ENCODE measurements at regions not wholly inside any gene's neighbourhood (a gene's known extent, or its start where the extent isn't known, plus 50 kb on each side); places are given as distances from the start of the nearest gene placed in this dataset.

DNA sequence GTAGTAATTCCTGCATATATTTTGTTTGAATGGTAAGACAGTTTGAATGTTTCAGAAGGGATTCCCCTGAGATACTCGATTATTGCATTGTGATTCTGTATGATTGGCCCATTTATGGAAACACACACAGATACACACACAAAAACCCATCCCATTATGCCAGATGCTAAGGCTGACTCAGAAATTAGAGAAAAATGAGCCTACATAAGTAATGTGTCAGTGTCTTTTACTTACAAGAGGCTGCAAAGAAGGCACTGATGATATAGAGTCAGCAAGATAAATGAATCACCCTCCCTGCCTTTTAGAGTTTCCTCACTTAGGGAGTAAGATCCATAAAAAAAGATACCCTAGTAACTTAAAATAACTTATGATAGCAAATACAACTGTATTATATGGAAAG, 1481.1 kb upstream of the ACVR2A start:
- intact Hi-C loops (cut with DNase I), result no loop called here
- H3K36me3 ChIP-seq, result no peaks in the 10 kb centered on the region
- no peak overlapping the region for H3K27ac ChIP-seq
- 82 to 84% methylated on average over 1 of the region's 1 CpG for WGBS, 2 donors
- H3K9me3 ChIP-seq, result no peaks in the 10 kb centered on the region
- H3K4me1 ChIP-seq, result no peaks in the 10 kb centered on the region
- TF ChIP-seq, protein P1, sequence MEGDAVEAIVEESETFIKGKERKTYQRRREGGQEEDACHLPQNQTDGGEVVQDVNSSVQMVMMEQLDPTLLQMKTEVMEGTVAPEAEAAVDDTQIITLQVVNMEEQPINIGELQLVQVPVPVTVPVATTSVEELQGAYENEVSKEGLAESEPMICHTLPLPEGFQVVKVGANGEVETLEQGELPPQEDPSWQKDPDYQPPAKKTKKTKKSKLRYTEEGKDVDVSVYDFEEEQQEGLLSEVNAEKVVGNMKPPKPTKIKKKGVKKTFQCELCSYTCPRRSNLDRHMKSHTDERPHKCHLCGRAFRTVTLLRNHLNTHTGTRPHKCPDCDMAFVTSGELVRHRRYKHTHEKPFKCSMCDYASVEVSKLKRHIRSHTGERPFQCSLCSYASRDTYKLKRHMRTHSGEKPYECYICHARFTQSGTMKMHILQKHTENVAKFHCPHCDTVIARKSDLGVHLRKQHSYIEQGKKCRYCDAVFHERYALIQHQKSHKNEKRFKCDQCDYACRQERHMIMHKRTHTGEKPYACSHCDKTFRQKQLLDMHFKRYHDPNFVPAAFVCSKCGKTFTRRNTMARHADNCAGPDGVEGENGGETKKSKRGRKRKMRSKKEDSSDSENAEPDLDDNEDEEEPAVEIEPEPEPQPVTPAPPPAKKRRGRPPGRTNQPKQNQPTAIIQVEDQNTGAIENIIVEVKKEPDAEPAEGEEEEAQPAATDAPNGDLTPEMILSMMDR (IDR thresholded peaks at IDR 0.05), result no peak
- TF ChIP-seq POLR2A (IDR thresholded peaks at IDR 0.05), result no peak
- no peaks in the 10 kb centered on the region for H3K27me3 ChIP-seq
- no peak for DNase-seq
- H3K4me3 ChIP-seq (replicated peaks in 1 of 3), result no peak overlapping the region

- Histone ChIP-seq H3K27me3 (no peaks in the 10 kb centered on the region), H3K9me3 (no peaks in the 10 kb centered on the region), H3K4me1 (no peaks in the 10 kb centered on the region), H3K4me3 (replicated peaks in 1 of 3) (no peak overlapping the region), H3K27ac (no peak overlapping the region), H3K36me3 (no peaks in the 10 kb centered on the region)
- intact Hi-C loops (cut with DNase I), result no loop called here
- TF ChIP-seq, protein P1 (IDR thresholded peaks at IDR 0.05), result no peak
- no peak for TF ChIP-seq POLR2A (IDR thresholded peaks at IDR 0.05)
- no peak for DNase-seq
These were observed 1493.1 kb upstream of the ACVR2A start for GRCh38 chr2:146351689-146352088.

- Histone ChIP-seq H3K36me3 (no peaks in the 10 kb centered on the region), H3K4me3 (replicated peaks in 1 of 3) (no peak overlapping the region), H3K9me3 (no peaks in the 10 kb centered on the region), H3K4me1 (no peaks in the 10 kb centered on the region), H3K27ac (no peak overlapping the region), H3K27me3 (no peaks in the 10 kb centered on the region)
- DNase-seq, result no peak
- WGBS, 2 donors, result 82 to 90% methylated on average over 3 of the region's 3 CpGs
- TF ChIP-seq, protein P1 (IDR thresholded peaks at IDR 0.05), result no peak
- TF ChIP-seq POLR2A (IDR thresholded peaks at IDR 0.05), result no peak
- intact Hi-C loops (cut with DNase I), result no loop called here
These were observed 1495.5 kb upstream of the ACVR2A start for GRCh38 chr2:146349334-146349733.

GRCh38 chr2:146324951-146325350, 1519.9 kb upstream of the ACVR2A start:
- no peaks in the 10 kb centered on the region for H3K9me3 ChIP-seq
- TF ChIP-seq, protein P1 (IDR thresholded peaks at IDR 0.05), result no peak
- no peak for TF ChIP-seq POLR2A (IDR thresholded peaks at IDR 0.05)
- no peaks in the 10 kb centered on the region for H3K27me3 ChIP-seq
- no peaks in the 10 kb centered on the region for H3K4me1 ChIP-seq
- no peak overlapping the region for H3K27ac ChIP-seq
- intact Hi-C loops (cut with DNase I), result no loop called here
- no peak for DNase-seq
- H3K36me3 ChIP-seq, result no peaks in the 10 kb centered on the region
- no peak overlapping the region for H3K4me3 ChIP-seq (replicated peaks in 1 of 3)
- WGBS, 2 donors, result 94 to 97% methylated on average over 2 of the region's 2 CpGs

DNA sequence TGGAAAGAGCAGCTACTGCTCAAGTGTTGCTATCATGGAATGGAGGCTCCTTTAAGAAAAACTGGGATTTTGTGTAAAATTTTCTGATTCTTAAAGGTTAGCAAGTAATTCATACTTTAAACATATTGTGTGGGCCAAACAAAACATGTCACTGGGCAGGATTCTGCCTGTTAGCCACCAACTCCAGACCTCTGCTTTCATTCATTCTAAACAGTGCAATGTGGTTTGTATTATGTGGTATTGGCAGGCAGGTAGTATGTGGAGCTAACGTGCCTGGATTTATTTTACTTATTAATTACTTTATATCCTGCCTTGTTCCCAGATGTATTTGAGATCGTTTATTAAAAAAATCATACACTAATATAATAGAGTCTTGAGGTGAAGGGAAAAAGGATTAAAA, 1521.3 kb upstream of the ACVR2A start:
- intact Hi-C loops (cut with DNase I), result no loop called here
- Histone ChIP-seq H3K36me3 (no peaks in the 10 kb centered on the region), H3K9me3 (no peaks in the 10 kb centered on the region), H3K27me3 (no peaks in the 10 kb centered on the region), H3K4me1 (no peaks in the 10 kb centered on the region), H3K4me3 (replicated peaks in 1 of 3) (no peak overlapping the region), H3K27ac (no peak overlapping the region)
- WGBS, 2 donors, result 70 to 76% methylated on average over 2 of the region's 2 CpGs
- TF ChIP-seq, protein P1 (IDR thresholded peaks at IDR 0.05), result no peak
- TF ChIP-seq POLR2A (IDR thresholded peaks at IDR 0.05), result no peak
- DNase-seq, result no peak
